ENCODE measurements at regions not wholly inside any gene's neighbourhood (a gene's known extent, or its start where the extent isn't known, plus 50 kb on each side); places are given as distances from the start of the nearest gene placed in this dataset.

GRCh38 chr10:10811562-10811961 lies 206.1 kb upstream of the CELF2 start:
- no peaks in the 10 kb centered on the region for H3K27me3 ChIP-seq
- TF ChIP-seq CTCF (IDR thresholded peaks at IDR 0.05) (no peak), EP300 (IDR thresholded peaks at IDR 0.05) (no peak), POLR2A (IDR thresholded peaks at IDR 0.05) (no peak)
- no peak overlapping the region for H3K4me3 ChIP-seq
- no peak overlapping the region for H3K27ac ChIP-seq
- no peaks in the 10 kb centered on the region for H3K36me3 ChIP-seq
- no peaks in the 10 kb centered on the region for H3K9me3 ChIP-seq
- WGBS, 3 donors: 74 to 82% (median 80%) methylated on average over 1 of the region's 1 CpG
- peaks cover 5% of the 10 kb centered on the region for H3K4me1 ChIP-seq (ENCODE audit: insufficient read depth)
- DNase-seq: no peak
- intact Hi-C loops (cut with DNase I): no loop called here

- H3K27me3 ChIP-seq: no peaks in the 10 kb centered on the region
- H3K4me3 ChIP-seq: no peak overlapping the region
- H3K36me3 ChIP-seq: no peaks in the 10 kb centered on the region
- DNase-seq: no peak
- no peak overlapping the region for H3K27ac ChIP-seq
- peaks cover 5% of the 10 kb centered on the region for H3K4me1 ChIP-seq (ENCODE audit: insufficient read depth)
- TF ChIP-seq EP300 (IDR thresholded peaks at IDR 0.05): no peak
- TF ChIP-seq CTCF (IDR thresholded peaks at IDR 0.05): no peak
- no peak for TF ChIP-seq POLR2A (IDR thresholded peaks at IDR 0.05)
- intact Hi-C loops (cut with DNase I): no loop called here
- no peaks in the 10 kb centered on the region for H3K9me3 ChIP-seq
- WGBS, 3 donors: 19 to 68% (median 22%) methylated on average over 2 of the region's 2 CpGs
Observed at GRCh38 chr10:10813656-10814055, 204.0 kb upstream of the CELF2 start.

- Histone ChIP-seq H3K9me3 (no peaks in the 10 kb centered on the region), H3K4me3 (no peak overlapping the region), H3K4me1 (ENCODE audit: insufficient read depth) (peaks cover 5% of the 10 kb centered on the region), H3K27ac (no peak overlapping the region), H3K27me3 (no peaks in the 10 kb centered on the region), H3K36me3 (no peaks in the 10 kb centered on the region)
- 97 to 100% (median 99%) methylated on average over 2 of the region's 2 CpGs for WGBS, 3 donors
- no peak for DNase-seq
- intact Hi-C loops (cut with DNase I): no loop called here
- TF ChIP-seq CTCF (IDR thresholded peaks at IDR 0.05) (no peak), POLR2A (IDR thresholded peaks at IDR 0.05) (no peak), EP300 (IDR thresholded peaks at IDR 0.05) (no peak)
Observed at GRCh38 chr10:10814069-10814468, 203.6 kb upstream of the CELF2 start.

- intact Hi-C loops (cut with DNase I): no loop called here
- Histone ChIP-seq H3K27ac (no peak overlapping the region), H3K4me3 (no peak overlapping the region), H3K36me3 (no peaks in the 10 kb centered on the region), H3K27me3 (no peaks in the 10 kb centered on the region), H3K9me3 (no peaks in the 10 kb centered on the region), H3K4me1 (ENCODE audit: insufficient read depth) (peaks cover 7% of the 10 kb centered on the region)
- TF ChIP-seq POLR2A (IDR thresholded peaks at IDR 0.05) (no peak), EP300 (IDR thresholded peaks at IDR 0.05) (no peak)
- WGBS, 3 donors: 76 to 87% (median 80%) methylated on average over 2 of the region's 2 CpGs
- DNase-seq: no peak
Observed at GRCh38 chr10:10816447-10816846, 201.2 kb upstream of the CELF2 start.

- no peaks in the 10 kb centered on the region for H3K36me3 ChIP-seq
- H3K27ac ChIP-seq: no peak overlapping the region
- intact Hi-C loops (cut with DNase I): no loop called here
- no peaks in the 10 kb centered on the region for H3K9me3 ChIP-seq
- H3K27me3 ChIP-seq: no peaks in the 10 kb centered on the region
- no peak overlapping the region for H3K4me3 ChIP-seq
- 73 to 97% (median 87%) methylated on average over 5 of the region's 5 CpGs for WGBS, 3 donors
- TF ChIP-seq EP300 (IDR thresholded peaks at IDR 0.05) (no peak), CTCF (IDR thresholded peaks at IDR 0.05) (no peak), POLR2A (IDR thresholded peaks at IDR 0.05) (no peak)
- no peak for DNase-seq
- peaks cover 10% of the 10 kb centered on the region for H3K4me1 ChIP-seq (ENCODE audit: insufficient read depth)
Observed at GRCh38 chr10:10817609-10818008, 200.1 kb upstream of the CELF2 start.
